Endodermal cell (in vitro differentiated cells): ENCODE measurements at regions not wholly inside any gene's neighbourhood (a gene's known extent, or its start where the extent isn't known, plus 50 kb on each side); places are given as distances from the start of the nearest gene placed in this dataset.

Source experiments
- DNase-seq: peaks from one replicate; pipeline ENCODE4 v3.0.0-alpha.2; 2017
- H3K27ac ChIP-seq: 2 replicates; pipeline ENCODE4 v1.5.1; 2013; ENCODE audit warnings: mild to moderate bottlenecking, low read depth, low read length, moderate library complexity
- H3K27me3 ChIP-seq: 2 replicates; pipeline ENCODE4 v1.6.1; 2013; ENCODE audit warnings: mild to moderate bottlenecking, low read length, moderate library complexity; ENCODE audit not compliant: insufficient read depth, control insufficient read depth, poor library complexity, severe bottlenecking
- H3K36me3 ChIP-seq: 2 replicates; pipeline ENCODE4 v1.7.0; 2013; ENCODE audit warnings: mild to moderate bottlenecking, low read length, moderate library complexity; ENCODE audit not compliant: control insufficient read depth, insufficient read depth
- H3K4me1 ChIP-seq: one replicate; pipeline ENCODE4 v1.7.0; 2013; ENCODE audit warnings: low read length; ENCODE audit not compliant: control insufficient read depth, insufficient read depth
- H3K4me3 ChIP-seq: 2 replicates; pipeline ENCODE4 v1.5.1; 2013; ENCODE audit warnings: mild to moderate bottlenecking, low read length, moderate library complexity
- H3K9ac ChIP-seq: 2 replicates; pipeline ENCODE4 v1.6.1; 2013; ENCODE audit warnings: mild to moderate bottlenecking, low read length, moderate library complexity; ENCODE audit not compliant: poor library complexity, severe bottlenecking; ENCODE audit errors: extremely low read depth
- H3K9me3 ChIP-seq: 2 replicates; pipeline ENCODE4 v1.6.1; 2013; ENCODE audit warnings: mild to moderate bottlenecking, low read length, moderate library complexity; ENCODE audit not compliant: control insufficient read depth
- H3K27ac Mint-ChIP-seq: 2 replicates; pipeline ENCODE4 v1.8.0; 2020; ENCODE audit warnings: mixed read lengths
- H3K27me3 Mint-ChIP-seq: 2 replicates; pipeline ENCODE4 v1.8.0; 2021; ENCODE audit warnings: mild to moderate bottlenecking, mixed read lengths; ENCODE audit not compliant: insufficient read depth
- H3K36me3 Mint-ChIP-seq: 2 replicates; pipeline ENCODE4 v1.8.0; 2020; ENCODE audit warnings: low read depth, mixed read lengths
- H3K4me1 Mint-ChIP-seq: 2 replicates; pipeline ENCODE4 v1.8.0; 2020; ENCODE audit warnings: mixed read lengths
- H3K4me3 Mint-ChIP-seq: 2 replicates; pipeline ENCODE4 v1.8.0; 2020; ENCODE audit warnings: mild to moderate bottlenecking, moderate library complexity, mixed read lengths
- H3K9me3 Mint-ChIP-seq: 2 replicates; pipeline ENCODE4 v1.8.0; 2020; ENCODE audit warnings: mild to moderate bottlenecking, mixed read lengths
- WGBS, 2 experiments: methylation state at CpG; one replicate each; pipeline versions ENCODE4 v1.1.5 to v1.1.7; 2013; ENCODE audit warnings: missing lambda C conversion rate in 2 of 2, mixed read lengths in 1 of 2; ENCODE audit not compliant: insufficient coverage in 1 of 2, insufficient read length in 1 of 2; 5-methylcytosine and 5-hydroxymethylcytosine counted together
- TF ChIP-seq, protein P1 (sequence below): fragments of 200-600 bp; sonication (generic); conservative IDR thresholded peaks from 2 replicates; pipeline ENCODE4 v1.5.0; 2021; ENCODE audit warnings: antibody characterized with exemption, mild to moderate bottlenecking

DNA sequence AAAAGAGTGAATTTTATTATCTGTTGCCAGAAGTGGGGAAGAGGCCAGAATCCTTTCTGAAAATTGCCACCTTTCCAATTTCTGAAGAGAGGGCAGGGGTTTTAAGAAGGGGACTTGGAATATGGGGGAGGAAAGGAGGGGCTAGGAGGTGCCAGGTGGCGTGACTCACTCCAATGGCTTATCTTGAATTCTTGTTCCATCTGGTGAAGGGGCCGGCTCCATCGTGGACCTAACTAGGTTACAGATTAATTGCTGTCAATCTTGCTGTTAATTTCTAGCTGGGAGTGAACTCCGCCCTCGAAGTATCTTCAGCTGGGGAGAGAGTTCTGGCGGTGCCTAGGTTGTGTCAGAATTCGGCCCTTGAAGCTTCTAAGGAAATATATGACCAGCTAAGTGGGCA, 138.7 kb downstream of the YTHDC2 start:
- peaks cover 13% of the 10 kb centered on the region for H3K27me3 Mint-ChIP-seq
- H3K36me3 Mint-ChIP-seq = no peaks in the 10 kb centered on the region
- Histone ChIP-seq H3K27me3 (no peaks in the 10 kb centered on the region), H3K4me3 (no peak overlapping the region), H3K9ac (no peak overlapping the region), H3K36me3 (no peaks in the 10 kb centered on the region), H3K27ac (no peak overlapping the region), H3K9me3 (no peaks in the 10 kb centered on the region), H3K4me1 (no peaks in the 10 kb centered on the region)
- TF ChIP-seq, protein P1, sequence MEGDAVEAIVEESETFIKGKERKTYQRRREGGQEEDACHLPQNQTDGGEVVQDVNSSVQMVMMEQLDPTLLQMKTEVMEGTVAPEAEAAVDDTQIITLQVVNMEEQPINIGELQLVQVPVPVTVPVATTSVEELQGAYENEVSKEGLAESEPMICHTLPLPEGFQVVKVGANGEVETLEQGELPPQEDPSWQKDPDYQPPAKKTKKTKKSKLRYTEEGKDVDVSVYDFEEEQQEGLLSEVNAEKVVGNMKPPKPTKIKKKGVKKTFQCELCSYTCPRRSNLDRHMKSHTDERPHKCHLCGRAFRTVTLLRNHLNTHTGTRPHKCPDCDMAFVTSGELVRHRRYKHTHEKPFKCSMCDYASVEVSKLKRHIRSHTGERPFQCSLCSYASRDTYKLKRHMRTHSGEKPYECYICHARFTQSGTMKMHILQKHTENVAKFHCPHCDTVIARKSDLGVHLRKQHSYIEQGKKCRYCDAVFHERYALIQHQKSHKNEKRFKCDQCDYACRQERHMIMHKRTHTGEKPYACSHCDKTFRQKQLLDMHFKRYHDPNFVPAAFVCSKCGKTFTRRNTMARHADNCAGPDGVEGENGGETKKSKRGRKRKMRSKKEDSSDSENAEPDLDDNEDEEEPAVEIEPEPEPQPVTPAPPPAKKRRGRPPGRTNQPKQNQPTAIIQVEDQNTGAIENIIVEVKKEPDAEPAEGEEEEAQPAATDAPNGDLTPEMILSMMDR = no peak
- H3K9me3 Mint-ChIP-seq = peaks cover 11% of the 10 kb centered on the region
- no peak for DNase-seq
- 83 to 87% methylated on average over 7 of the region's 7 CpGs for WGBS, 2 experiments
- H3K27ac Mint-ChIP-seq = no peak overlapping the region
- no peaks in the 10 kb centered on the region for H3K4me1 Mint-ChIP-seq
- H3K4me3 Mint-ChIP-seq = no peak overlapping the region

DNA sequence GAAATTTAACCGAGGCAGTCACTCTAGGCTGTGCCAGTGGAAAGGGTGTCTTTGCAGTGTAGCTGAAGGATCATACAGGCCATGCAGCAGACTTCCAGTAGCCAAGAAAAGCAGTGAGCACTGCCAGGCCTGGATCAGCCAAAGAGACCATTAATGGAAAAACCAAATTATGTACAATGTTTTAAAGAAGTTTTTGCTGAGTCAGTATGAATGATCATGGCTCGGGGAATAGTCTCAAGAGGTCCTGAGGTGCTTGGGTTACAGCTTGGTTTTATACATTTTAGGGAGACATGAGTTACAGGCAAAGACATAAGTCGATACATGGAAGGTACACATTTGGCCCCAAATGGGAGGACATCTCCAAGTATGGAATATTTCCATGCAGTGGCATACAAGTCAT, 141.3 kb downstream of the YTHDC2 start:
- Mint-ChIP-seq H3K36me3 (no peaks in the 10 kb centered on the region), H3K9me3 (peaks cover 11% of the 10 kb centered on the region), H3K4me1 (peaks cover 5% of the 10 kb centered on the region), H3K27me3 (peaks cover 2% of the 10 kb centered on the region), H3K4me3 (no peak overlapping the region), H3K27ac (no peak overlapping the region)
- Histone ChIP-seq H3K27me3 (no peaks in the 10 kb centered on the region), H3K9ac (no peak overlapping the region), H3K4me3 (no peak overlapping the region), H3K4me1 (no peaks in the 10 kb centered on the region), H3K27ac (no peak overlapping the region), H3K36me3 (no peaks in the 10 kb centered on the region), H3K9me3 (no peaks in the 10 kb centered on the region)
- 85 to 92% methylated on average over 3 of the region's 3 CpGs for WGBS, 2 experiments
- TF ChIP-seq, protein P1 = no peak
- no peak for DNase-seq

DNA sequence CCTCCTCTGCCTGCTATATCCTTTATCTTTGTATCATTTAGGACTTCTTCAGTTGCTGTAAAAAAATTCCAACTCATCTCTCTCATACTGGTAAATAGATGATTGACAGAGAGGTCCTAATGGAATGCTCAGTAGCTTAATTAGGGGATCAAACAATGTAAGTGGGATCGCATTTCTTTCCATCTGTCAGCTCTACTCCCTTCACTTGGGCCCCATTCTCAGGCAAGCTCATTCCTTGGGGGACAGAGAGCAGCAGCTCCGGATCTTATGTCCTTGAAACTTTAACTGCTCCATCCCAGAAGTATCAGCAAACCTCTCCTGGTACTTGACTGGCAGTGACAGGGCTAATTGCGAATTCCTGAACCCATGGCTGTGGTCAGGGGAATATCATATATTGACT, 146.7 kb downstream of the YTHDC2 start:
- Histone ChIP-seq H3K9ac (no peak overlapping the region), H3K9me3 (no peaks in the 10 kb centered on the region), H3K4me3 (no peak overlapping the region), H3K27ac (no peak overlapping the region), H3K27me3 (no peaks in the 10 kb centered on the region), H3K36me3 (no peaks in the 10 kb centered on the region), H3K4me1 (no peaks in the 10 kb centered on the region)
- no peak overlapping the region for H3K27ac Mint-ChIP-seq
- TF ChIP-seq, protein P1 = no peak
- no peak for DNase-seq
- peaks cover 9% of the 10 kb centered on the region for H3K4me1 Mint-ChIP-seq
- no peaks in the 10 kb centered on the region for H3K9me3 Mint-ChIP-seq
- no peak overlapping the region for H3K4me3 Mint-ChIP-seq
- H3K36me3 Mint-ChIP-seq = no peaks in the 10 kb centered on the region
- WGBS, 2 experiments = 94 to 100% methylated on average over 1 to 3 of the region's 3 CpGs
- H3K27me3 Mint-ChIP-seq = peaks cover 4% of the 10 kb centered on the region
